ENCODE measurements at regions not wholly inside any gene's neighbourhood (a gene's known extent, or its start where the extent isn't known, plus 50 kb on each side); places are given as distances from the start of the nearest gene placed in this dataset.

GRCh38 chr1:96522927-96523326 lies 198.7 kb upstream of the PTBP2 start:
- Histone ChIP-seq H3K4me1 (ENCODE audit: control insufficient read depth in 1 of 2, insufficient read depth in 2 of 2, low read length in 2 of 2) (no peaks in the 10 kb centered on the region), H3K27ac (ENCODE audit: low read depth in 1 of 2, low read length in 2 of 2) (no peak overlapping the region), H3K79me2 (ENCODE audit: insufficient read depth, low read length) (no peaks in the 10 kb centered on the region), H3K27me3 (ENCODE audit: control insufficient read depth in 2 of 2, insufficient read depth in 2 of 2, low read length in 2 of 2) (no peaks in the 10 kb centered on the region), H3K4me2 (replicated peaks; ENCODE audit: extremely low read depth, low read length, poor library complexity, severe bottlenecking) (no peak overlapping the region), H3K9me3 (replicated peaks in 1 of 2; ENCODE audit: control insufficient read depth in 1 of 2, insufficient read depth in 1 of 2, low read length in 2 of 2) (peaks cover 0 to 5% of the 10 kb centered on the region in 2 donors), H3K4me3 (replicated peaks in 1 of 3; ENCODE audit: low read depth in 2 of 3, low read length in 3 of 3) (no peak overlapping the region), H4K20me1 (ENCODE audit: insufficient read depth, low read length) (no peaks in the 10 kb centered on the region), H3K36me3 (replicated peaks in 1 of 2; ENCODE audit: control insufficient read depth in 1 of 2, insufficient read depth in 2 of 2, low read length in 2 of 2) (no peaks in the 10 kb centered on the region), H2AFZ (ENCODE audit: insufficient read depth, low read depth, low read length, poor library complexity, severe bottlenecking) (no peak overlapping the region), H3K9ac (ENCODE audit: insufficient read depth, low read length, poor library complexity, severe bottlenecking) (no peak overlapping the region)
- Mint-ChIP-seq H3K9me3 (peaks cover 0 to 10% (median 6%) of the 10 kb centered on the region in 7 donors), H3K4me1 (no peaks in the 10 kb centered on the region), H3K36me3 (no peaks in the 10 kb centered on the region), H3K4me3 (no peak overlapping the region), H3K27me3 (ENCODE audit: low read depth in 3 of 3) (peaks cover 0 to 2% (median 0%) of the 10 kb centered on the region in 3 donors), H3K27ac (no peak overlapping the region)
- WGBS (ENCODE audit: insufficient coverage): no CpG with 5 or more reads among the region's 1 CpG
- no peak for DNase-seq
- intact Hi-C loops (cut with micrococcal nuclease): no loop called here
- TF ChIP-seq CTCF (IDR thresholded peaks at IDR 0.05): no peak

- H3K36me3 ChIP-seq (replicated peaks in 1 of 2; ENCODE audit: control insufficient read depth in 1 of 2, insufficient read depth in 2 of 2, low read length in 2 of 2): no peaks in the 10 kb centered on the region
- H3K79me2 ChIP-seq (ENCODE audit: insufficient read depth, low read length): no peaks in the 10 kb centered on the region
- H3K9me3 ChIP-seq (replicated peaks in 1 of 2; ENCODE audit: control insufficient read depth in 1 of 2, insufficient read depth in 1 of 2, low read length in 2 of 2): peaks cover 8 to 17% of the 10 kb centered on the region in 2 donors
- no peak overlapping the region for H3K9ac ChIP-seq (ENCODE audit: insufficient read depth, low read length, poor library complexity, severe bottlenecking)
- H3K27me3 ChIP-seq (ENCODE audit: control insufficient read depth in 2 of 2, insufficient read depth in 2 of 2, low read length in 2 of 2): no peaks in the 10 kb centered on the region
- no CpG with 5 or more reads among the region's 2 CpGs for WGBS (ENCODE audit: insufficient coverage)
- no peaks in the 10 kb centered on the region for H3K4me1 ChIP-seq (ENCODE audit: control insufficient read depth in 1 of 2, insufficient read depth in 2 of 2, low read length in 2 of 2)
- H2AFZ ChIP-seq (ENCODE audit: insufficient read depth, low read depth, low read length, poor library complexity, severe bottlenecking): no peak overlapping the region
- no peaks in the 10 kb centered on the region for H3K4me1 Mint-ChIP-seq
- no peak overlapping the region for H3K27ac ChIP-seq (ENCODE audit: low read depth in 1 of 2, low read length in 2 of 2)
- DNase-seq: peak in 1 of 3 donors; percentile 41
- peaks cover 8 to 19% (median 14%) of the 10 kb centered on the region in 7 donors for H3K9me3 Mint-ChIP-seq
- no peaks in the 10 kb centered on the region for H4K20me1 ChIP-seq (ENCODE audit: insufficient read depth, low read length)
- intact Hi-C loops (cut with micrococcal nuclease): no loop called here
- H3K4me3 ChIP-seq (replicated peaks in 1 of 3; ENCODE audit: low read depth in 2 of 3, low read length in 3 of 3): no peak overlapping the region
- no peak overlapping the region for H3K27ac Mint-ChIP-seq
- TF ChIP-seq CTCF (IDR thresholded peaks at IDR 0.05): no peak
- H3K4me2 ChIP-seq (replicated peaks; ENCODE audit: extremely low read depth, low read length, poor library complexity, severe bottlenecking): no peak overlapping the region
- H3K4me3 Mint-ChIP-seq: no peak overlapping the region
- no peaks in the 10 kb centered on the region for H3K36me3 Mint-ChIP-seq
- H3K27me3 Mint-ChIP-seq (ENCODE audit: low read depth in 3 of 3): peaks cover 0 to 2% (median 0%) of the 10 kb centered on the region in 3 donors
Observed at GRCh38 chr1:96524100-96524499, 197.5 kb upstream of the PTBP2 start.

Measured in CD14-positive monocyte (primary cell).